SK-N-SH treated with all-trans-retinoic acid at 6 μM for 48 hours (cell line): ENCODE measurements at regions not wholly inside any gene's neighbourhood (a gene's known extent, or its start where the extent isn't known, plus 50 kb on each side); places are given as distances from the start of the nearest gene placed in this dataset.
"Not testable (repeated sequence)": the region's sequence is repeated elsewhere in the genome, so short reads cannot be mapped to it uniquely, and the experiment has no call there.

Source experiments
- ARNTL ChIP-seq: fragments of 450-650 bp; formaldehyde crosslinking; IDR thresholded peaks from 2 replicates; pipeline ENCODE4 v1.5.0; 2020; ENCODE audit warnings: low read depth, mild to moderate bottlenecking, moderate library complexity, borderline replicate concordance
- ZC3H10 ChIP-seq: fragments of 250-450 bp; sonication (Bioruptor Pico); IDR thresholded peaks from 2 replicates; pipeline ENCODE4 v1.5.1; 2021; ENCODE audit warnings: mild to moderate bottlenecking, moderate library complexity
- ZNF70 ChIP-seq: fragments of 450-650 bp; formaldehyde crosslinking; IDR thresholded peaks from 2 replicates; pipeline ENCODE4 v1.5.0; 2020; ENCODE audit warnings: mild to moderate bottlenecking, moderate library complexity
- TF ChIP-seq, protein P1 (sequence below): fragments of 250-450 bp; sonication (Bioruptor Pico); IDR thresholded peaks from 2 replicates; pipeline ENCODE4 v1.5.1; 2020; ENCODE audit warnings: low read depth, mild to moderate bottlenecking, moderate library complexity

DNA sequence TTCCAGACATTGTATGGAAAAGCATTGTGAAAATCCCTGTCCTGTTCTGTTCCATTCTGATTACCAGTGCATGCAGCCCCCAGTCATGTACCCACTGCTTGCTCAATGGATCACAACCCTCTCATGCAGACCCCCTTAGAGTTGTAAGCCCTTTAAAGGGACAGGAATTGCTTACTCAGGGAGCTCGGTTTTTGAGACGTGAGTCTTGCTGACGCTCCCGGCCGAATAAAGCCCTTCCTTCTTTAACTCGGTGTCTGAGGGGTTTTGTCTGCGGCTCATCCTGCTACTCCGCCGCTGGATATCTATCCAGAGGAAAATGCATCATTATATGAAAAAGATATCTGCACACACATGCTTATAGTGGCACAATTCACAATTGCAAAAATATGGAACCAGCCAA lies 1425.6 kb downstream of the STIM2 start:
- TF ChIP-seq ZNF70 (CRISPR knock-in tag); ZC3H10 (CRISPR knock-in tag); ARNTL: not testable (repeated sequence)
- TF ChIP-seq, protein P1, sequence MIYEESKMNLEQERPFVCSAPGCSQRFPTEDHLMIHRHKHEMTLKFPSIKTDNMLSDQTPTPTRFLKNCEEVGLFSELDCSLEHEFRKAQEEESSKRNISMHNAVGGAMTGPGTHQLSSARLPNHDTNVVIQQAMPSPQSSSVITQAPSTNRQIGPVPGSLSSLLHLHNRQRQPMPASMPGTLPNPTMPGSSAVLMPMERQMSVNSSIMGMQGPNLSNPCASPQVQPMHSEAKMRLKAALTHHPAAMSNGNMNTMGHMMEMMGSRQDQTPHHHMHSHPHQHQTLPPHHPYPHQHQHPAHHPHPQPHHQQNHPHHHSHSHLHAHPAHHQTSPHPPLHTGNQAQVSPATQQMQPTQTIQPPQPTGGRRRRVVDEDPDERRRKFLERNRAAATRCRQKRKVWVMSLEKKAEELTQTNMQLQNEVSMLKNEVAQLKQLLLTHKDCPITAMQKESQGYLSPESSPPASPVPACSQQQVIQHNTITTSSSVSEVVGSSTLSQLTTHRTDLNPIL = not testable (repeated sequence)
